ENCODE measurements at regions not wholly inside any gene's neighbourhood (a gene's known extent, or its start where the extent isn't known, plus 50 kb on each side); places are given as distances from the start of the nearest gene placed in this dataset.

DNA sequence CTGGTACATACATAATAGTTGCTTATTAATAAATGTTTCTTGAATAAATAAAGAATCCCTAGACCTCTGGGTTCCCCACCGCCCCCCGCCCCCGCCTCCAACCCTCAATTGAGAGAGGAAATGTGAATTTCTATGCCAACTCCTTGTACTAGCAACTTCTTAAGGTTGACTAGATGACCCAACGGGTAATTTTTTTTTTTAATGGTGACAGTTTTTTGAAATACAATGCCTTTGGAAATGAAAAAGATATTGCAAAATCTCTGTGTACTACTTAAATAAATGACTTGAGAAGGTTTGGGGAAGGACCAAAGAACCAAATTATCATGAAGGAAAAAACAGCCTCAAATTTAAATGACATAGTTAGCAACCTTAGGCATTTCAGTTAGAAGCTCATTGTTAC is 640.3 kb downstream of the TBC1D4 start:
- ATAC-seq, result no peak
- no peak for TF ChIP-seq POLR2AphosphoS5 (IDR thresholded peaks at IDR 0.05)
- Histone ChIP-seq H3K27ac (no peak overlapping the region), H3K36me3 (no peaks in the 10 kb centered on the region), H3K4me1 (no peaks in the 10 kb centered on the region), H3K4me3 (no peak overlapping the region), H3K9me3 (no peaks in the 10 kb centered on the region), H3K27me3 (no peaks in the 10 kb centered on the region)
- WGBS, 2 donors (ENCODE audit: low coverage in 1 of 2), result 73 to 100% methylated on average over 1 of the region's 4 CpGs

DNA sequence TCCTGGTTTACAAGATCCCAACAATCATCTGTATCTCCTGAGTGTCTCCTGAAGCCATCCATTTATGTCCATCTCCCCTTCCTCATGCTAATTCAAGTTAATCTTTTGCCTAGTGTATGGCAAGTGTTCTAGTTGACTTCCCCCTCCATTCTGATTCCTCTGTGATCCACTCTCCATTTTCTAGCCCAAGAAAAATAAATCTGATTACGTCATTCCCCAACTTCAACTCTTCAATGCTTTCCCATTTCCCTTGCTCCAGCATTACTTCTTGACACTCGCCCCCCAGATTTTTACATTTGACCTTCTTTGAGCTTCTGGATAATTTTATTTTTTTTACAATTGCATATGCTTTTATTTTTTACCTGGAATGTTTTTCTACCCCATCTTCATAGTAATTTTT is 640.8 kb downstream of the TBC1D4 start:
- H3K9me3 ChIP-seq, result no peaks in the 10 kb centered on the region
- H3K36me3 ChIP-seq, result no peaks in the 10 kb centered on the region
- 73 to 87% methylated on average over 2 of the region's 2 CpGs for WGBS, 2 donors (ENCODE audit: low coverage in 1 of 2)
- H3K4me3 ChIP-seq, result no peak overlapping the region
- no peaks in the 10 kb centered on the region for H3K4me1 ChIP-seq
- H3K27ac ChIP-seq, result no peak overlapping the region
- no peaks in the 10 kb centered on the region for H3K27me3 ChIP-seq
- TF ChIP-seq, protein P1, sequence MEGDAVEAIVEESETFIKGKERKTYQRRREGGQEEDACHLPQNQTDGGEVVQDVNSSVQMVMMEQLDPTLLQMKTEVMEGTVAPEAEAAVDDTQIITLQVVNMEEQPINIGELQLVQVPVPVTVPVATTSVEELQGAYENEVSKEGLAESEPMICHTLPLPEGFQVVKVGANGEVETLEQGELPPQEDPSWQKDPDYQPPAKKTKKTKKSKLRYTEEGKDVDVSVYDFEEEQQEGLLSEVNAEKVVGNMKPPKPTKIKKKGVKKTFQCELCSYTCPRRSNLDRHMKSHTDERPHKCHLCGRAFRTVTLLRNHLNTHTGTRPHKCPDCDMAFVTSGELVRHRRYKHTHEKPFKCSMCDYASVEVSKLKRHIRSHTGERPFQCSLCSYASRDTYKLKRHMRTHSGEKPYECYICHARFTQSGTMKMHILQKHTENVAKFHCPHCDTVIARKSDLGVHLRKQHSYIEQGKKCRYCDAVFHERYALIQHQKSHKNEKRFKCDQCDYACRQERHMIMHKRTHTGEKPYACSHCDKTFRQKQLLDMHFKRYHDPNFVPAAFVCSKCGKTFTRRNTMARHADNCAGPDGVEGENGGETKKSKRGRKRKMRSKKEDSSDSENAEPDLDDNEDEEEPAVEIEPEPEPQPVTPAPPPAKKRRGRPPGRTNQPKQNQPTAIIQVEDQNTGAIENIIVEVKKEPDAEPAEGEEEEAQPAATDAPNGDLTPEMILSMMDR (IDR thresholded peaks at IDR 0.05), result no peak
- no peak for TF ChIP-seq EP300 (IDR thresholded peaks at IDR 0.05)
- TF ChIP-seq POLR2AphosphoS5 (IDR thresholded peaks at IDR 0.05), result no peak
- no peak for TF ChIP-seq POLR2A (IDR thresholded peaks at IDR 0.05)
- ATAC-seq, result no peak

DNA sequence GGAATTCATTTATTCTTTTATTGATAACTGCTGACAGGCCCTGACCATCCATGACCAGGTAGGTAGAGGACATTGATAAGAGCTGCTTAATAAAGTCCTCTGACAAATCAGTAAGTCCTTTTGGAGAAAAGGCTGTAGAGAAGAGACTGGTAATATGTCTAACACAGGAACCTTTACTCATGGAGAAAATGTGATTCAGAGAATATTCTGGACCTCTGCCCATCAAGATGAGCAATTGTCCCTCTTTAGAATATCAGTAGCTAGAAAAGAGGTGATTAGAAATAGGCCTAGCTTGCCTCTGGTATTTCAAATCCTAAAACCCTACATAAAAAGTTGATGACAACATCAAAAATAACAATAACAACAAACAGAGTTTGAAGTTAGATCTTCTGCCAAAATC is 642.3 kb downstream of the TBC1D4 start:
- Histone ChIP-seq H3K27ac (no peak overlapping the region), H3K4me3 (no peak overlapping the region), H3K36me3 (no peaks in the 10 kb centered on the region), H3K4me1 (no peaks in the 10 kb centered on the region), H3K27me3 (no peaks in the 10 kb centered on the region), H3K9me3 (no peaks in the 10 kb centered on the region)
- TF ChIP-seq, protein P1 (IDR thresholded peaks at IDR 0.05), result no peak
- TF ChIP-seq POLR2AphosphoS5 (IDR thresholded peaks at IDR 0.05), result no peak
- TF ChIP-seq EP300 (IDR thresholded peaks at IDR 0.05), result no peak
- TF ChIP-seq POLR2A (IDR thresholded peaks at IDR 0.05), result no peak
- ATAC-seq, result no peak

DNA sequence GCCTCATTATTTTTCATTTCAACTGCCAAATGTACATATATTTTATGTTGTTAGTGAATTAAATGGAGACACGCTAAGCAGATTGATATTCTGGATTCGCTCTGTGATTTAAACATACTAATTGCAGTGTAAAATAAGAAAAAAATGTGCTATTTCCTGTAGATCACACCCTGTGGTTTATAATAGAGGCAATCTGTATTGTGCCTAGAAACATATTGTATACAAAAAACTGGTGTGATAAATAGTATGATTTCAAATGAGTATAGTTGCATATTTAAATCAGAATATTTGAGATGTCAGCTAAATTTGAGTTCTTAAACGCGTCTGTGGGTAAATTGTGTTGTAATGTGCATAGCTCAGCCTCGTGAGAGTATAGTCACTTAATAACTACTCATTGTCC is 643.9 kb downstream of the TBC1D4 start:
- no peaks in the 10 kb centered on the region for H3K4me1 ChIP-seq
- WGBS, 2 donors (ENCODE audit: low coverage in 1 of 2), result 82 to 85% methylated on average over 5 of the region's 5 CpGs
- TF ChIP-seq EP300 (IDR thresholded peaks at IDR 0.05) (no peak), POLR2AphosphoS5 (IDR thresholded peaks at IDR 0.05) (no peak), POLR2A (IDR thresholded peaks at IDR 0.05) (no peak)
- TF ChIP-seq, protein P1 (IDR thresholded peaks at IDR 0.05), result no peak
- no peaks in the 10 kb centered on the region for H3K9me3 ChIP-seq
- ATAC-seq, result no peak
- no peaks in the 10 kb centered on the region for H3K36me3 ChIP-seq
- H3K27me3 ChIP-seq, result no peaks in the 10 kb centered on the region
- no peak overlapping the region for H3K27ac ChIP-seq
- no peak overlapping the region for H3K4me3 ChIP-seq

GRCh38 chr13:74836628-74837027 is 645.3 kb downstream of the TBC1D4 start:
- no peaks in the 10 kb centered on the region for H3K4me1 ChIP-seq
- no peak overlapping the region for H3K27ac ChIP-seq
- TF ChIP-seq EP300 (IDR thresholded peaks at IDR 0.05) (no peak), POLR2AphosphoS5 (IDR thresholded peaks at IDR 0.05) (no peak)
- TF ChIP-seq, protein P1 (IDR thresholded peaks at IDR 0.05), result no peak
- ATAC-seq, result no peak
- no peaks in the 10 kb centered on the region for H3K36me3 ChIP-seq
- H3K4me3 ChIP-seq, result no peak overlapping the region
- H3K9me3 ChIP-seq, result no peaks in the 10 kb centered on the region
- 91 to 100% methylated on average over 1 of the region's 1 CpG for WGBS, 2 donors (ENCODE audit: low coverage in 1 of 2)
- H3K27me3 ChIP-seq, result no peaks in the 10 kb centered on the region

- no peaks in the 10 kb centered on the region for H3K9me3 ChIP-seq
- H3K36me3 ChIP-seq, result no peaks in the 10 kb centered on the region
- ATAC-seq, result no peak
- H3K4me3 ChIP-seq, result no peak overlapping the region
- 29 to 90% methylated on average over 1 of the region's 1 CpG for WGBS, 2 donors (ENCODE audit: low coverage in 1 of 2)
- no peaks in the 10 kb centered on the region for H3K27me3 ChIP-seq
- TF ChIP-seq POLR2AphosphoS5 (IDR thresholded peaks at IDR 0.05) (no peak), EP300 (IDR thresholded peaks at IDR 0.05) (no peak), POLR2A (IDR thresholded peaks at IDR 0.05) (no peak)
- TF ChIP-seq, protein P1 (IDR thresholded peaks at IDR 0.05), result no peak
- no peaks in the 10 kb centered on the region for H3K4me1 ChIP-seq
- no peak overlapping the region for H3K27ac ChIP-seq
Observed at GRCh38 chr13:74835579-74835978, 646.4 kb downstream of the TBC1D4 start.

Data from gastroesophageal sphincter (tissue), 4 donors.